Glutamatergic neuron (in vitro differentiated cells): ENCODE measurements at regions not wholly inside any gene's neighbourhood (a gene's known extent, or its start where the extent isn't known, plus 50 kb on each side); places are given as distances from the start of the nearest gene placed in this dataset.
"Not testable (repeated sequence)": the region's sequence is repeated elsewhere in the genome, so short reads cannot be mapped to it uniquely, and the experiment has no call there.

Experiments
- DNase-seq: peaks from one replicate; pipeline ENCODE4 v3.0.0; 2022
- H3K27ac Mint-ChIP-seq: one replicate; pipeline ENCODE4 v1.8.0; 2020; ENCODE audit warnings: mild to moderate bottlenecking, mixed read lengths, inconsistent platforms; ENCODE audit not compliant: unreplicated experiment
- H3K27me3 Mint-ChIP-seq: one replicate; pipeline ENCODE4 v1.8.0; 2020; ENCODE audit warnings: mild to moderate bottlenecking, moderate library complexity, mixed read lengths, inconsistent platforms; ENCODE audit not compliant: unreplicated experiment
- H3K36me3 Mint-ChIP-seq: one replicate; pipeline ENCODE4 v1.8.0; 2020; ENCODE audit warnings: mild to moderate bottlenecking, mixed read lengths, inconsistent platforms; ENCODE audit not compliant: unreplicated experiment
- H3K4me1 Mint-ChIP-seq: one replicate; pipeline ENCODE4 v1.8.0; 2020; ENCODE audit warnings: mild to moderate bottlenecking, low read depth, mixed read lengths, inconsistent platforms; ENCODE audit not compliant: unreplicated experiment
- H3K4me3 Mint-ChIP-seq: one replicate; pipeline ENCODE4 v1.8.0; 2020; ENCODE audit warnings: mild to moderate bottlenecking, mixed read lengths, inconsistent platforms; ENCODE audit not compliant: unreplicated experiment
- H3K9me3 Mint-ChIP-seq: one replicate; pipeline ENCODE4 v1.8.0; 2020; ENCODE audit warnings: mild to moderate bottlenecking, moderate library complexity, mixed read lengths, inconsistent platforms; ENCODE audit not compliant: unreplicated experiment
- TF ChIP-seq, protein P1 (sequence below): fragments of 200-600 bp; sonication (generic); IDR thresholded peaks from one replicate; pipeline ENCODE4 v1.5.0; 2021; ENCODE audit not compliant: partially characterized antibody, unreplicated experiment

DNA sequence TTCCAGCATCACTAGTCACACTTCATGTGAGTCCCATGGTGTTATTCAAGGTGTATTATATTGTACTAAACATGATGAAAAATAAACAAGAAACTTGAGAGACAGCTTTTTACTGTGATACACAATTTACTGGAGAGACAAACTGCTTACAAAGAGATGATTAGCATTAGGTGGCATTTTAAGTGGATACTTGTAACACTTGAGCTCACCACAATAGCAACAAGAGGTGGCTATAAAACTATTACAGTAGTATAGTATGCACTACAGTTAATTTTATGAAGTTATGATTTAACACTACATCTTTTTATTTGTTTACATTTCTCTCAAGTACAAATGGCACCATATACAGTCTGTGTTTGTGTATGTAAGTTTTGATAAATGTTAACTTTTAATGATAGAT is 246.6 kb downstream of the PARM1 start:
- Mint-ChIP-seq H3K9me3 (peaks cover 3% of the 10 kb centered on the region), H3K36me3 (peaks cover 8% of the 10 kb centered on the region), H3K4me1 (no peaks in the 10 kb centered on the region), H3K27ac (no peak overlapping the region), H3K4me3 (no peak overlapping the region), H3K27me3 (no peaks in the 10 kb centered on the region)
- TF ChIP-seq, protein P1, sequence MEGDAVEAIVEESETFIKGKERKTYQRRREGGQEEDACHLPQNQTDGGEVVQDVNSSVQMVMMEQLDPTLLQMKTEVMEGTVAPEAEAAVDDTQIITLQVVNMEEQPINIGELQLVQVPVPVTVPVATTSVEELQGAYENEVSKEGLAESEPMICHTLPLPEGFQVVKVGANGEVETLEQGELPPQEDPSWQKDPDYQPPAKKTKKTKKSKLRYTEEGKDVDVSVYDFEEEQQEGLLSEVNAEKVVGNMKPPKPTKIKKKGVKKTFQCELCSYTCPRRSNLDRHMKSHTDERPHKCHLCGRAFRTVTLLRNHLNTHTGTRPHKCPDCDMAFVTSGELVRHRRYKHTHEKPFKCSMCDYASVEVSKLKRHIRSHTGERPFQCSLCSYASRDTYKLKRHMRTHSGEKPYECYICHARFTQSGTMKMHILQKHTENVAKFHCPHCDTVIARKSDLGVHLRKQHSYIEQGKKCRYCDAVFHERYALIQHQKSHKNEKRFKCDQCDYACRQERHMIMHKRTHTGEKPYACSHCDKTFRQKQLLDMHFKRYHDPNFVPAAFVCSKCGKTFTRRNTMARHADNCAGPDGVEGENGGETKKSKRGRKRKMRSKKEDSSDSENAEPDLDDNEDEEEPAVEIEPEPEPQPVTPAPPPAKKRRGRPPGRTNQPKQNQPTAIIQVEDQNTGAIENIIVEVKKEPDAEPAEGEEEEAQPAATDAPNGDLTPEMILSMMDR, result no peak
- DNase-seq, result no peak

DNA sequence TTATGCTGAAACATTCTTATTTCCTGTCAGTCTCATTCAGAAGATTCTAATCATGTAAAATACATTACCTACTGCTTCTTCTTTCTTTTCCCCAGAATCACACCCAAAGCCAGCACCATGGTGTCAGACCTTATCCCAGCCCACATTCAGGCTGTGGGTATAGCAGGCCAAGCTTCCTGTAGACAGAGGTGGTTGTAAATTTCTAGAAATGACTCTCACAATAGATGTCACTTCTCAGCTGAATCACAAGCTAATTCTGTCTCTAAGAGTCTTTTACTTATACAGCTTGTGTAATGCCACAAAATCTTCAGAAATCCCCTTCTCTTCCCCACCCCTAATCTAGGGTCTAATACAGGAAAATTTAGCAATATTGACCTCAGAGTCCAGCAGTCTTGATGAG is 239.6 kb downstream of the PARM1 start:
- H3K36me3 Mint-ChIP-seq, result no peaks in the 10 kb centered on the region
- DNase-seq, result no peak
- no peaks in the 10 kb centered on the region for H3K27me3 Mint-ChIP-seq
- H3K4me3 Mint-ChIP-seq, result no peak overlapping the region
- peaks cover 7% of the 10 kb centered on the region for H3K4me1 Mint-ChIP-seq
- TF ChIP-seq, protein P1, result no peak
- H3K27ac Mint-ChIP-seq, result no peak overlapping the region
- H3K9me3 Mint-ChIP-seq, result no peaks in the 10 kb centered on the region

DNA sequence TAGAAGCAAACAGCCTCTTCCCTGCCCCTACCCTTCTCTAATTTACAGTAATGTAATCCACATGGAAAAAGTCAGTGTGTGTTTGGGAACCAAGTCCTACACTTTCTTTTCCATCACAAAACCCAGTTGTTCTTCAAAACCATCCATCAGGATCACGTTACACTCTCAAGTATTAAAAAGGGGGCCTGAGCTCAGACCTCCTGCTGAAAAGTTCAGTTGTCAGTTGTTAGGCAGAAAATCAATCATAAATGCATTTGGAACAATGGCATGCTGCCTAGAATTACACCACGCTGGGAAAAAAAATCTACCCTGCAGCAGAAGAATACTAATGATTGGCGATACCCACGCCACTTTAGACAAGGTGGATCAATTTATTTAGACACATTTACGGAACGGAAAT is 236.5 kb downstream of the PARM1 start:
- Mint-ChIP-seq H3K36me3 (no peaks in the 10 kb centered on the region), H3K27me3 (no peaks in the 10 kb centered on the region), H3K4me1 (peaks cover 7% of the 10 kb centered on the region), H3K4me3 (peak overlapping the region; percentile 10), H3K27ac (no peak overlapping the region), H3K9me3 (peaks cover 3% of the 10 kb centered on the region)
- DNase-seq, result no peak
- TF ChIP-seq, protein P1, result no peak

DNA sequence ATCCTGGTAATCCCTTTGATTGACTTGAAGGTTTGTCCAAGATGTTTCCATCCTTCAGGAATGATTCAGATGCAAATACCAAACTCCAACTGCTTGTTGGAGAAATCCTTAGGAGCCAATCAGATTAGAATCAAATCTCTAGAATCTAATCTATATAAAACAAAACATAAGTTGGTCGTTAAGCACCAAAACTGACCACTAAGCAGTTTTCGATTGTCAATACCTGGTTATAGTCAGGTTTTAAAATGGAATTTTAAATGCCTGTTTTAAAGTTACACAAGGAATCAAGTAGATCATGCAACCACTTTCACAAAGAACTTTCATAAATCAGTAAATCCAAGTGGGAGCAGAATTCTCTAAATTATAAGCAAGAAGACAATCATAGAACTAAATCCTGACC is 236.1 kb downstream of the PARM1 start:
- H3K4me3 Mint-ChIP-seq, result no peak overlapping the region
- H3K27ac Mint-ChIP-seq, result no peak overlapping the region
- no peaks in the 10 kb centered on the region for H3K36me3 Mint-ChIP-seq
- DNase-seq, result no peak
- H3K9me3 Mint-ChIP-seq, result peaks cover 3% of the 10 kb centered on the region
- peaks cover 7% of the 10 kb centered on the region for H3K4me1 Mint-ChIP-seq
- TF ChIP-seq, protein P1, result no peak
- H3K27me3 Mint-ChIP-seq, result no peaks in the 10 kb centered on the region

DNA sequence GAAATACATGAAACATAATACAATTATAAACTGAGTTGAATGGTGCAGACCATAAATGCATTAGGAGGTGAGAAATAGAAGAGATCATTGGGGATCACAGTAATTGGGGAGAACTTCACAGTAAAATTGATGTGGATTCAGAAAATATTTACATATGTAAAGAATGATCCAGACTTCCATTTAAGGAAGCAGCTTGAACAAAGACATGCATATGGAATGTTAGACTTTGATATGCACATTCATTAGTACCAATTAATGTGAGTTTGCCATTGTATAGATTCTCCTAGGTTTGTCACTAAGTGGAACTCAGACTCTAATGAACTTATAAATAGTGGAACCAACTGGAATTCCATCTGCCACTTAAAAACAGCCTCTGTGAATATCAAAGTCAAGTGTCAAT is 235.6 kb downstream of the PARM1 start:
- Mint-ChIP-seq H3K27me3 (no peaks in the 10 kb centered on the region), H3K4me3 (no peak overlapping the region), H3K4me1 (peaks cover 7% of the 10 kb centered on the region), H3K27ac (peak overlapping the region; percentile 34), H3K36me3 (no peaks in the 10 kb centered on the region), H3K9me3 (peaks cover 3% of the 10 kb centered on the region)
- TF ChIP-seq, protein P1, result no peak
- DNase-seq, result no peak

DNA sequence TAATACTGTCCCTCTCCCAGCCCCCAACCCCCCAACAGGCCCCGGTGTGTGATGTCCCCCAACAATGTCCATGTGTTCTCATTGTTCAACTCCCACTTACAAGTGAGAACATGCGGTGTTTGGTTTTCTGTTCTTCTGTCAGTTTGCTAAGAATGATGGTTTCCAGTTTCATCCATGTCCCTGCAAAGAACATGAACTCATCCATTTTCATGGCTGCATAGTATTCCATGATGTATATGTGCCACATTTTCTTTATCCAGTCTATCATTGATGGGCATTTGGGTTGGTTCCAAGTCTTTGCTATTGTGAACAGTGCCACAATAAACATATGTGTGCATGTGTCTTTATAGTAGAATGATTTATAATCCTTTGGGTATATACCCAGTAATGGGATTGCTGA is 232.2 kb downstream of the PARM1 start:
- H3K27ac Mint-ChIP-seq, DNase-seq, H3K4me1 Mint-ChIP-seq, H3K36me3 Mint-ChIP-seq, H3K4me3 Mint-ChIP-seq, H3K9me3 Mint-ChIP-seq, H3K27me3 Mint-ChIP-seq: not testable (repeated sequence)
